NCI-H2171 (cell line): ENCODE measurements at regions not wholly inside any gene's neighbourhood (a gene's known extent, or its start where the extent isn't known, plus 50 kb on each side); places are given as distances from the start of the nearest gene placed in this dataset.

Experiments
- DNase-seq: peaks from one replicate; lab custom pipeline; 2025; lab: John Stamatoyannopoulos, UW

DNA sequence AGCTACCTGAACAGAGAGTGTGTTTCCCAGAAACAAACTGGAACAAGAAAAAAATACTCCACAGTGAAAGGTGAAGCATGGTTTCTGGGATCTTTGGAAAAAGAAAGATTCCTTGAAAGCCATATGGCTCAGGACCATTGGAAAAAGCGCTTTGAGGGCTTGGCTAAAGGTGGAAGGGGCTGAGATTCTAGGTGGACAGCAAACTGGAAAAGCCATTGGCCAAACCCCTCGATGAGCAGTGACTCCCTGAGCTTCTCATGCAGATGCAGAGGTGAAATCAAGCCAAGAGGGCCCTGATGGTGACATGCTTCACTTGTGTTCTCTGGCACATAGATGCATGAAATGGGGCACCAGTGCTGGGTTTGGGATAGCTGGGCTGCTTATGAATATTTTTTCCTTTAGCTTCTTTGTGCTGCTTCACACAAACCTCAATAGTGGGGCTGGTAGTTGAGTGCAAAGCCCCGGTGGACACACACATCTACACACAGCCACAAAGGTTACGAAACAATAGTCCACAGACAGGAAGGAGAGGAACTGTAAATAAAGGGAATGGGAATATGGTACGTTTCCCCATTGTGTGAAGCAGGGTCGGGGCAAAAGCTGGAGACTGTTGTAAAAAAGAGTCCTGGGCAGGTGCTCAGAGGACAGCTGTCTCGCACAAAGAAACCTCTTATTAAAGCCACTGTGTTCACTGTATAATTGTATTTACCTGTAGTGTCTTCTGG lies 117.8 kb downstream of the FOXA2 start:
- DNase-seq, result no peak

DNA sequence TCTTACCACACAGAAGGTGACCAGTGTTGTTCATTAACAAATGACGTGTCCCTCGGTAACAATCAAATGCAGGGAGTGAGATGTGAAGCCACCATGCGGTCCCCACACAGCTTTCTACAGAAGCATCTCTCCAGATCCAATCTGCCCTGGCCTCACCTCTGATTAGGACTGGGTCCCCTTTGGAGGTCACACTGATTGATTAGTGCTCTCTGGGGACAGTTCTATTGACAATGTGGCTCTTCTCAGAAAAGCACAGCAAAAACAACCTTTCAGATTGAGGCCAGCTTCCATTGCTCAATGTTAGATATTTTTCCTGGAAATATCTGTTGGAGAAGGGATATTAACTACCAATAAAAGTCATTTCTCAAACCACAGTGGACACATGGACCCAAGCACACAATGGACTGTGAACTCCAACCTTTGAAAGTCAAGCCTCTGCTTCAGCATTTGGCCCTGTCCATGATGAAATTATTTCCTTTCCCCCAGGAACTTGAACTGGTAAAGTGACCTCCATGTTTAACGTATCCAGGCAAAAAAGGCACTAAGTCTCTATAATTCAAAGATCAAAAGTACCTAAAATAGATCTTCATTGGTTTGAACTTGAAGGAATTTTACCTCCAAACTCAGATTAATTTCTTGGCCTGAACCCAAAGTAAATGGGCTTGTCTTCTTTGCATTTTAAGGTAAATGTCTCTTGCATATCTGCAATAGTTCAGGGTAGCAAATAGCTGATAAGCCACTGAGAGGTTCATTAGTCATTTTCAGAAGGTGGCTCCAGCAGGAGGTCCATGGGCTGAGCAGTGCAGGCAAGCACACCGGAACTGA lies 118.5 kb downstream of the FOXA2 start:
- DNase-seq, result no peak

DNA sequence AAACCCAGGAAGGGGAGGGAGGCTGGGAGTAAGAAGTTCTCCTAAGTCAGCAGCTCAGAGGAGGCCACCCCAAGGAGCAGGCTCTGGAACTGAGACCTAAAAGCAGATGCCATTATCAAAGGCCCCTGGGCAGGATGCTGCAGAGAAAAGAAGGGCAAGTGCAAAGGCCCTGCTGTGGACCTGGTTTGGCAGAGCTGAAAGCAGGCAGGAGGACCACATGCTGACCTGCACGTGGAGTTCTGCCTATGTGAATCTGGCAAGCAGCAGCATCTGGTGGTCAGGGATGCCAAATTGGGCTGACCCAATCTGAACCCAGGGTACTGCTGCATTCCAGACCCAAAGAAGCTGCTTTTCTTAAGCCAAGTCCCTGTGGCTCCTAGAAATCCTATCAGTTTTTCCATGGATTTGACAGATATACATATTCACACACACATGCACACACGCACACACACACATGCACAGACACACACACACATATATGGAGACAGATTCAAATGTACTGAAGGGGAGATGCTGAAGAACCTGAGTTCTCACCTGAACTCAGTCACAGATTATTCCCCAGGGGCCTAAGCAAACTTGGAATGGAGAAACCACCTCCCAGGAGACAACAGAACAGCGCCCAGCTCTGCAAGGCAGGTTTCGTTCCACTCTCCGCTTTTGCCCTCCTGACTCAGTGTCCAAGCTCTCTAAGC lies 119.9 kb downstream of the FOXA2 start:
- no peak for DNase-seq

GRCh38 chr20:22462975-22463914 lies 121.1 kb downstream of the FOXA2 start:
- no peak for DNase-seq

- DNase-seq, result no peak
Measured at GRCh38 chr20:22460803-22461202, 123.6 kb downstream of the FOXA2 start.

GRCh38 chr20:22460231-22460630 lies 124.1 kb downstream of the FOXA2 start:
- DNase-seq, result no peak

DNA sequence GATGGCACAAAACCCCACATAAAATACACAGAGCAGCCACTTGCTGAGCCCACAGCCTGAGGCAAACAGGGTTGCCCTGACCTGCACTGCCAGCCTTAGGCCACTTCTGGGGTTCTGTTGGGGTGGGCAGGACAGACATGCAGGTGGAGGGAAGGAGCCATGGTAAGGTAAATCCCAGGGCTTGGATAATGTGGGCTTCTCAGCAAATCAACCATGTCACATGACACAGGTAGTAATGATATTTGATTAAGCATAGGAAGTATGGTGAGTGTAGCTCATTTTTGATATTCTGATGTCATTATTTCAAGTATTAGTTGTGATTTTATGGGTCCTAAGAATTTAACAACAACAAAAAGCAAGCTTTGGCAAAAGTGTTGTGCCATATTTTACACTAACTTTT lies 124.6 kb downstream of the FOXA2 start:
- DNase-seq, result no peak

DNA sequence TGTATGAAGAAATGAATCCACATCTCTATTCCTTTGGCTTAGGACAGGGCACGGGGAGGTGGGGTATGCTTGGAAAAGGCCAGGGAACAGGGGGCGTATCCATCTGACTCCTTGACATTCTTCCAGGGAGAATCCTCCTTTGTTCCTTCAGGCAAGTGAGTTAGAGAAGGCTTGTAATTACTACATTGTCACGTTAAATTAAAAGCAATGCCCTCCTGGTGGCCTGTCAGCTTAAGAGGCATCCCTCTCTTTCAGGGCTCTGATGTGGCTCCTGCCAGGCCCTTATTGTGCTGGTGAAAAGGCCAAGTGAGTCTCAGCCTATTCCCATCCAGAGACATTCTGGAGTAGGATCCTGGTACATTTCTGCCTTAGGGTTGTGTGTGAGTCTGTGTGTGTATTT lies 128.3 kb downstream of the FOXA2 start:
- DNase-seq, result no peak

GRCh38 chr20:22455259-22455658 lies 129.1 kb downstream of the FOXA2 start:
- no peak for DNase-seq

- DNase-seq, result no peak
Measured at GRCh38 chr20:22453244-22454080, 130.9 kb downstream of the FOXA2 start.

GRCh38 chr20:22452442-22453011 lies 131.8 kb downstream of the FOXA2 start:
- no peak for DNase-seq

DNA sequence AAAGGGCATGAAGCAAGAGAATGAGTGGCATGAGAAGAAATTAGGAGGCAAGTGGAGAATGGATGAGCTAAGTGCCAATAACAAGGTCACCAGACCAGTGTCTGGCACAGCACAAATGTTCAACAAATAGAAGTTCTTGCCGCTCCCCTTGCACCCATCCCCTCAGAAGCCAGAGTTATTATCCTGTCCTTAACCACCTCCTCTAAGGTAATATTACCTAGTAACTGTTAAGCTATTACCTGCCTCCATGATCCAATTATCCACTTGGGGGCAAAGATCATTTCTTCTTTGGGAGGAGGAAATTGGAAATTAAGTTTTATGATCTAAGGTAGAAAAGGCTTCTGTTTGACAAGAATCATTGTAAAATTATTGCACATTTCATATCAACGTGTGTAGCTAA lies 133.8 kb downstream of the FOXA2 start:
- no peak for DNase-seq

- DNase-seq, result no peak
Measured at GRCh38 chr20:22449188-22449973, 135.0 kb downstream of the FOXA2 start.

DNA sequence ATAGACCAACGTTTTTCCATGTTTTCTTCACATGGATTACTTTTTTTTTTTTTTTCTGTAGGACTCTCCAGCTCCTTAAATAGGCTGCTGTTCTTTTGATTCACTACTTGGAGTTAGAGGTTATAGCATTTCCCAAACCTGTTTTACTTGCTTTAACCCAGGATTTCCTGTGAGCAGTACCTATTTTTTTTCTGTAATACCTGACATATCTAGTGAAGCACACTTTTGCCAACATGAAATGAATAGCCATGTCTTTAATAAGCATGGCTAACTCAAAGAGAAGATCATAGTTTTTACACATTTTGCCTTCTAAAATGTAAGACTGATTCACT lies 137.0 kb downstream of the FOXA2 start:
- DNase-seq, result no peak

DNA sequence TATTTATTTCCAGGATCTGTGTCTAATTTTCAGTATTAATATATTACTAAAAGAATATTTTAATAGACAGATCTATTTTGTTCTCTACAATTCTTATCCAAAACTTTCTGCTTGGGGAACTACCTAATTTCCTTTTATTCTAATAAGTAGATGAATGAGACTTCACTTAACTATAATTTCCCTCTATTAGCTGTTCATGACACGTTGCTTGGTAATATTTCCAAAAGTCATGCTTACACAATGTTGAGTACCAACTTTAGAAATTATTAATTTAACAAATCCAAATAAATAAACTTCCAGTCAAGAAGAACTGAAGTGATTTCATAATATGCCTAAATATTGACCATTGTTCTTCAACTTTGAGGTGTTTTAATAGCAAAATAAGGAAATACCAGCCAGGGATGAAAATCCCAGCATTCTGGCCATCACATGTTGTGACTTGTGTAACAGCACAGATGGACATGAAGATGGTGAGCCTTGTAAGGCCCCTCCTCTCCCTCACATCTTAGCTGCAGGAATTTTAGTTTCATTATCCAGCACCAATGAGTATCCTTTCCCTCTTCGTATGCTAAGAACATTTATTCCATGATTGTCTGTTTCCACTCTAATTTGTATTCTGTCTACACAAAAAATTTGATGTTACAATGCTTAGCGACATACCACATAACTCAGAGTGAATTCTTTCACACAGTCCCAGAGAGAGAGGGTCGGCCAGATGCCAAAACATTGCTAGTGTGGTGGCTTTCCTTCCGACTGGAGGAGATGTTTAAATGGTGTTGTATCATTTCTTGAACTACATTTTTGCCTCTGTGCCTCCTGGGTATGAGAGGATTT lies 137.5 kb downstream of the FOXA2 start:
- no peak for DNase-seq

DNA sequence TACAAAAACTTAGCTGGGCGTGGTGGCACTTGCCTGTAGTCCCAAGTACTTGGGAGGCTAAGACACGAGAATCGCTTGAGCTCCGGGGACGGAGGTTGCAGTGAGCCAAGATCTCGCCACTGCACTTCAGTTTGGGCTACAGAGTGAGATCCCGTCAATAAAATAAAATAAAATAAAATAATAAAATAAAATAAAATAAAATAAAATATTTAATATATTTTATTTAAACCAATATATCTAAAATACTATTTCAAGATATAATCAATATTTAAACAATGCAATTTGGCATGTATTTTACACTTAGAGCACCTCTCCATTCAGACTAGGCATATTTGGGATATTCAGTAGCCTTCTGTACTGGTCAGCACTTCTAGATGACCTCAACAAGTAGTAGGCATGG lies 142.1 kb downstream of the FOXA2 start:
- no peak for DNase-seq

- DNase-seq, result no peak
Measured at GRCh38 chr20:22438926-22439325, 145.4 kb downstream of the FOXA2 start.

DNA sequence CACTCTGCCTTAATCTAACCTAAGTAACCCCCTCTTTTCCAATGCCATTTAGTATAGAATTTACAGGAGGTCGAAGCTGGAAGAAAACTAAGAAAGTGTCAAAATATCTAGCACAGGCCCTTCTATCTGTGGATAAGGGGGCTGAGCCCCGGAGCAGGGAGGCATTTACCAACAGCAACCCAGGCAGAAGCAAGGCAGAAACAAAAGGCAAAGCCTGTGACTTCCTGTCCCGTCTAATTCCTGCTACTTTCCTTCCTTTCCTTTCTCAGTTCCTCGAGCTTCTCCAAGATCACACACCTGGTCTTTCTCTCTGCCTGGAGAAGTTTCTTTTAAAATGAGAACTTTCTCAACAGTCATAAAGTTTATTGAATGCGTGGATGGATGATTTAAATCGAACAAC lies 146.0 kb downstream of the FOXA2 start:
- no peak for DNase-seq

- no peak for DNase-seq
Measured at GRCh38 chr20:22437354-22437753, 147.0 kb downstream of the FOXA2 start.
